Omental fat pad (tissue), 3 donors: ENCODE measurements at regions not wholly inside any gene's neighbourhood (a gene's known extent, or its start where the extent isn't known, plus 50 kb on each side); places are given as distances from the start of the nearest gene placed in this dataset.

Experiments used
- ATAC-seq: fragments of 150-250 bp; one replicate; pipeline ENCODE4 v1.9.1; 2016; ENCODE audit warnings: mild to moderate bottlenecking, moderate library complexity; ENCODE audit not compliant: low FRiP score
- DNase-seq: peaks from one replicate; pipeline ENCODE4 v3.0.0-alpha.2; 2019; ENCODE audit warnings: low spot score
- CTCF ChIP-seq, 3 donors: fragments of 450-650 bp; IDR thresholded peaks; one replicate each; pipeline ENCODE4 v1.5.1; 2016 to 2017; ENCODE audit warnings: antibody characterized with exemption in 3 of 3, mild to moderate bottlenecking in 3 of 3, moderate library complexity in 2 of 3

GRCh38 chr13:93004919-93005318, 221.7 kb upstream of the GPC6 start:
- DNase-seq (no peak), ATAC-seq (no peak)
- no peak for TF ChIP-seq CTCF (IDR thresholded peaks at IDR 0.05)

DNA sequence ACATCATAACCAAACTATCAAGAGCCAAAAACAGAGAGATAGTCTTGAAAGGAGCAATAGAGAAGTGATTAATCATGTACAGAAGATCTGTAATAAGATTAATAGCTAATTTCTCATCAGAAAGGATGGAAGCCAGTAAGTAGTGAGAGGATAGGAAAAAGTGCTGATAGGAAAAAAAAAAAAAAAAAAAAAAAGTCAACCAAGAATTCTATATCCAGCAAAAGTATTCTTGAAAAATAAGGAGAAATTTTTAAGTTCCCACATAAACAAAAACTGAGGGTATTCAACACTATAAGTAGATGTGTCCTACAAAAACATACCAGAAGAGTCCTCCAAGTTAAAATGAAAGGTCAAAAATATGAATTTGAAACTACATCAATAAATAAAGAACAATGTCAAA, 218.7 kb upstream of the GPC6 start:
- no peak for TF ChIP-seq CTCF (IDR thresholded peaks at IDR 0.05)
- no peak for ATAC-seq
- DNase-seq: no peak

- no peak for TF ChIP-seq CTCF (IDR thresholded peaks at IDR 0.05)
- DNase-seq (no peak), ATAC-seq (no peak)
These were observed 209.0 kb upstream of the GPC6 start for GRCh38 chr13:93017493-93018112.

DNA sequence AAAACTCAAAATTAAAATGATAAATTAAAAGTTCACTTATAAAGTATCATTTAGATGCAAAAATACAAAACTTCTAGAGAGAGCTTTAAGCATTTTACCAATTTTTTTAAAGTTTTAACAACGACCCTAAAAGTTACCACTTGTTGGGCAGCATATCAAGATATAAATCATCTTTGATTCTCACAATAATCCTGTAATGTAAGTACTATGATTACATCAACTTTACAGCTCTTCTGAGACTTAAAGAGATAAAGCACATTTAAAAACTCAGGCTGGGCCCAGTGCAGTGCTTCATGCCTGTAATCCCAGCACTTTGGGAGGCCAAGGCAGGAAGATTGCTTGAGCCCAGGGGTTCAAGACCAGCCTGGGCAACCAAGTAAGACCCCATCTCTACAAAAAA, 202.7 kb upstream of the GPC6 start:
- no peak for TF ChIP-seq CTCF (IDR thresholded peaks at IDR 0.05)
- DNase-seq: no peak

DNA sequence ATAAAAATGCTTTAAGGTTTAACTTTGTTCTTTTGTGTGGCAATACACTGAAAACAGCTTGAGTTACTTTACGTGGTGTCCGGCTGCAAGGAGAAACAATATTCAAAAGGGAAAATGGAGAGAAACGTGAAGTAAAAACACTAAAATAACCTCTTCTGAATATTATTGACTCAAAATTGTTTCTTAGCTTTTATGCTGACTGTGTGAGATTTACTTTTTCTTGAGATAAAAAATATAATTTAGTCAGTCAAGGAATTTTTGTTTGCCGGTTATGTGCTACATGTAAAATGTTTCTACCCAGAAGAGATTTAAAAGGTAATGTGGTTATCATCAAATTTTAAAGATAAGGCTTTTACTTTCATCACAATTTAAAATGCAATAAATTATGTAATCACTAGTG, 200.6 kb upstream of the GPC6 start:
- TF ChIP-seq CTCF (IDR thresholded peaks at IDR 0.05): no peak
- DNase-seq: no peak
- ATAC-seq: no peak

More for the DNA sequence above, 202.7 kb upstream of the GPC6 start:
- ATAC-seq: no peak

DNA sequence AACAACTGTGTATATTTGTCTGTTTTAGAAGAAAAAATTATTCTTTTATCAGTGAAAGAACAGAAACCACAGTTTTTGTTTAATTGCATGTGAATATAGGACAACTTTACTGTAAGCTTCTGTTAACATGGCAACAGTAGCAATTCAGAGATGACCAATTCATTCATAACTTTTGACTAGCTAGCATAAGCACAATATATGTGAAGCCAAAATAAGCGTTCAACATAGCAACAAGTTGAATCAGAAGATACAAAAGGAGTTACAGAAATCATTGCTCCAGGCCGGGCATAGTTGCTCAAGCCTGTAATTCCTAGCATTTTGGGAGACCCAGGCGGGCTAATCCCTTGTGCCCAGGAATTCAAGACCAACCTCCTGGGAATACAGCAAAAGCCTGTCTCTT, 197.1 kb upstream of the GPC6 start:
- no peak for DNase-seq
- no peak for ATAC-seq
- TF ChIP-seq CTCF (IDR thresholded peaks at IDR 0.05): no peak

DNA sequence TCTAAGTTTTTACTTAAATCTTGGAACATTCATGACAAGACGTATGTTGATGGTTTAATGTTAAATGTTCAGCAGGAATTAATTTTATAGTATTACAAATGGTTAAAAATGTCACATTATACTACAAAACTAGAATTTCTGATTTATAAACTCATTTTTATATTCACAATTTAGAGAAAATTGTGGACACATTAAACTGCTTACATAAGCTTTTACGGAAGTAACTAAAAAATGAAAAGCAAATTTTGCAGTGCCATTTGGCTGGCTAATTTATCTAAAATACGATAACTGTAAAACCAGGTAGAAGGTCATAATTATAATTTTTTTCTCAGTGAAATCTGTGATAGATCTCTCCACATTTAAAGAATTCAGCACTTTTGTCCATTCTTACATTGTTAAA, 190.2 kb upstream of the GPC6 start:
- DNase-seq (no peak), ATAC-seq (no peak)
- TF ChIP-seq CTCF (IDR thresholded peaks at IDR 0.05): no peak
